Lung microvascular endothelial cell (primary cell): ENCODE measurements at regions not wholly inside any gene's neighbourhood (a gene's known extent, or its start where the extent isn't known, plus 50 kb on each side); places are given as distances from the start of the nearest gene placed in this dataset.
A peak's percentile ranks its signal among the peaks of the same experiment; 100 is the strongest.
"Not testable (repeated sequence)": the region's sequence is repeated elsewhere in the genome, so short reads cannot be mapped to it uniquely, and the experiment has no call there.

ENCODE experiments used
- DNase-seq, 2 donors: peaks; one replicate each; pipeline versions ENCODE4 v3.0.0 to v3.0.0-alpha.2; 2010; ENCODE audit warnings: low read depth in 2 of 2

DNA sequence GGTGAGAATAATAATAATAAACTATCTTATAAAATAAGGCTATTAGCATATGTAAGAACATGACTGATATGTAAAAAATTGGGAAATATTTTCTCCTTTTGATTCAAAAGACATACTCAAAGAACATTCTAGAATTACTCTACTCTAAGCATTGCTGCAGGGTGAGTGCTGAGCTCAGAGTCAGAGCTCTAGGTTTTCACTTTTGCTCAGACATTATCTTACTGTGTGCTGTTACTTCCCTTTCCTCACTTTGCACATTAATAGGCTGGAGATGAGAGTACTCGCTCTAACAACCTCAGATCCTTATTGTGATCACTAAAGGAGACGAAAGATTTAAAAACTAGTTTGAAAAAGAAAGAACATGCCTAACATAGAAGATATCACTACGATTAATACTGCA lies 99.4 kb upstream of the C9orf72 start:
- DNase-seq: no peak

DNA sequence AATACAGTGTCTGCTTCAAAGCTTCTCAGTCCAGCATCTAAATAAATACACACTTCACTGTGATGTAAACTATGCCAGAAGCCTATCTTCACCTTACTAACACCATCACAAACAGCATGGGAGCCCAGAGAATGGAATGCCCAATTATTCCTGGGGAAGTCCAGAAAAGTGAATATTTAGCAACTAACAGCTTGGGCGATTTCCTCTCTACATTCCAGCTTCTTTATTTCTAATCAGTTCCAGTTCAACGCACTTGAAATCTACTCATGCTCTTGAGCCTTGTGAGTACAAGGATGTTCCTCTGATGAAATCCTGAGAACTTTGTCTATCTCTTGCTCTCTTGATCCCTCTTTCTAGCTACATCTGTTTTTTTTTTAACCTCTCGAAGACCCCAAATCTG lies 100.4 kb upstream of the C9orf72 start:
- no peak for DNase-seq

- no peak for DNase-seq
These were observed 102.1 kb upstream of the C9orf72 start for GRCh38 chr9:27675354-27675753.

GRCh38 chr9:27676827-27677226 lies 103.5 kb upstream of the C9orf72 start:
- DNase-seq: no peak

GRCh38 chr9:27679338-27679737 lies 106.1 kb upstream of the C9orf72 start:
- no peak for DNase-seq

GRCh38 chr9:27683181-27683580 lies 109.9 kb upstream of the C9orf72 start:
- no peak for DNase-seq

DNA sequence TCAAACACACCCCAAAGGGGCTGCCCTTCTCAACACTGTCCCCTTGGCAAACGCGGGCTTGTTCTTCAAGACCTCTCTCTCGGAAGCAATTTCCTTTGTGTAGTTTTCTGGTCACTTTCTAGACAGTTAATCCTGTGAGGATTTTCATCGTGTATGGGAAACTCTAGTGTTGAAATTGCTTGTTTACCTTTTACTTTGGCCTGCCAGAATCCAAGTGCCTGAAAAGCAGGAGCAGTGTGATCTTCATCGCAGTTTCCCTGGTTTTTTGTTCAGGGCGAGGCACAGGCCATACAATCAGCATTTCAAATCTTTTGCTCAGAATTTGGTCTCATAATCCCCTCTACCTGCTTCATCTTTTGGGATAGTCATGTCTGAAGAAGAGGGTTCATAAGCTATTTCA lies 115.7 kb upstream of the C9orf72 start:
- DNase-seq: no peak

- DNase-seq: not testable (repeated sequence)
These were observed 117.5 kb upstream of the C9orf72 start for GRCh38 chr9:27690816-27691215.

- DNase-seq: no peak
These were observed 126.3 kb upstream of the C9orf72 start for GRCh38 chr9:27699621-27700020.

- no peak for DNase-seq
These were observed 127.7 kb upstream of the C9orf72 start for GRCh38 chr9:27701016-27701415.

GRCh38 chr9:27701587-27701986 lies 128.3 kb upstream of the C9orf72 start:
- DNase-seq: no peak

GRCh38 chr9:27703216-27703980 lies 130.1 kb upstream of the C9orf72 start:
- no peak for DNase-seq

DNA sequence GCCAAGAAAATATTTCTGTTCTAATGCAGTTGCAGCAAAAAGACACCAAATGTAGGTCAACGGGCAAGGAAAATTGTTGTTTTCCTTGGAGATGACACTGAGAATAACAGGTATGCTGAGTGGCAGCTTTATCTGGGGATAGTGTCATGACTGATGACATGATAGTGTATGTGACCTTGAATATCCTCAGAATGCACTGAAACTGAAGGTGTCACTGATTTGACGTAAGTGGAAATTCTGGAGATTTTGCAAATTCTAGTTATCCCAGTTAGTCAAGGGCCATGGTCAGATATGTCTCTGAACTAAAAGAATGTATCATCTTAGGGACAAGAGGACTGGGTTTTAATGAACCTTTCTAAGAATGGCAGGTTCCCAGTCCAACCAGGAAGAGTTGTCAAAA lies 138.0 kb upstream of the C9orf72 start:
- DNase-seq: no peak

DNA sequence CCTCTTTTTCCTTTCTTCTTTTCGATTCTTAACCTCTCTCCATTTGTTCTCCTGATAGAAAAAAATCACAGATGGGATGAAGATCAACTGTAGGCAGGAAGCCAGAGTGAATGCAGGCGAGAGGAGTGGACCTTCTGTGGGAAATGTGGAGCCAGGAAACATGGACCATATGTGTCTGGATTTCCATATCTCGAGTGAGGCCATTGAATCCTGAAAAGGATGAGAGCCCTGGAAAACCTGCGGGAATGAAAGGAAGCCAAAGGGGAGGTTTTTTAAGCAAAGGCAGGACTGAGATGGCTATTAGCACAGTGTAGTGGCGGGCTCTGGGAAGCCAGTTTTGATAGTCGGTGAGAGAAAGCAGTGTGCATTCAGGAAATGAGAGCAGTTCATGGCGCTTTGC lies 139.5 kb upstream of the C9orf72 start:
- no peak for DNase-seq

GRCh38 chr9:27714388-27714787 lies 141.1 kb upstream of the C9orf72 start:
- no peak for DNase-seq

DNA sequence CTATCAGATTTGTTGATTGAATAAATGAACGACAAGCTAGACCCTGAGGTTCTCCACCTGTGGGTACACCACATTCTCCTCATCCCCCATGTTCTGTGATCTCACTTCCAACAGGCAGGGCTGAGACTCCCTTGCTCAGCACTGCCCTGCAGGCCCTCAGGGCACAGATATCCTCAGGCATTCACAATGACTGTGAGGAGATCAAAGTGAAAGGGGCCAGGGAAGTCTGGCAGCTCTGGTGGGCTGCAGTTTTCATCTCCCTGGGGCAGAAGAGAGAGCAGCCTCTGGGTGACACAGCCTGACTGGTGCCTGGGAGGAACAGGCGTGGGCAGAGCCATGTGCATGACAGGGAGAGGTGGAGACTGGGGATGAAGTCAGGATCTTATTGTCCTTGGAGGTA lies 142.4 kb upstream of the C9orf72 start:
- DNase-seq: no peak

DNA sequence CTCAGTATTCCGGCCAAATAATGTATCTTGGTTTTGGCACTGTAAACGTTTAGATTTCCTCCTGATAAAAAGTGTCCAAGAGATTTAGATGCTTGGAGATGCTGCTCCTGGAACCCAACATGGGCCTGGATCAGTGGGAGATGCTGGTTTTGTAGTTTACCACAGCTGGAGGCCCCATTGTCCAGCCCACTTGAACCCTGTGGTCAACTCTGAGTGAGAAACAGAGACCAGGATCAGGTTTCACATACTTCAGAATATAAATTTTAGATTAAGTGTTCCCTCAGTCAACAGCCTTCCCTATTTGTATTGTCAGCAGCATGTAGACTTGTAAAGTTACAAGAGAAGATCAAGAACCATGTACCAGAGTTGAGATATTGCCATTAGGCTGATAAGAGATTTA lies 144.7 kb upstream of the C9orf72 start:
- no peak for DNase-seq

GRCh38 chr9:27719711-27720110 lies 146.4 kb upstream of the C9orf72 start:
- no peak for DNase-seq

- no peak for DNase-seq
These were observed 149.6 kb upstream of the C9orf72 start for GRCh38 chr9:27722866-27723265.

DNA sequence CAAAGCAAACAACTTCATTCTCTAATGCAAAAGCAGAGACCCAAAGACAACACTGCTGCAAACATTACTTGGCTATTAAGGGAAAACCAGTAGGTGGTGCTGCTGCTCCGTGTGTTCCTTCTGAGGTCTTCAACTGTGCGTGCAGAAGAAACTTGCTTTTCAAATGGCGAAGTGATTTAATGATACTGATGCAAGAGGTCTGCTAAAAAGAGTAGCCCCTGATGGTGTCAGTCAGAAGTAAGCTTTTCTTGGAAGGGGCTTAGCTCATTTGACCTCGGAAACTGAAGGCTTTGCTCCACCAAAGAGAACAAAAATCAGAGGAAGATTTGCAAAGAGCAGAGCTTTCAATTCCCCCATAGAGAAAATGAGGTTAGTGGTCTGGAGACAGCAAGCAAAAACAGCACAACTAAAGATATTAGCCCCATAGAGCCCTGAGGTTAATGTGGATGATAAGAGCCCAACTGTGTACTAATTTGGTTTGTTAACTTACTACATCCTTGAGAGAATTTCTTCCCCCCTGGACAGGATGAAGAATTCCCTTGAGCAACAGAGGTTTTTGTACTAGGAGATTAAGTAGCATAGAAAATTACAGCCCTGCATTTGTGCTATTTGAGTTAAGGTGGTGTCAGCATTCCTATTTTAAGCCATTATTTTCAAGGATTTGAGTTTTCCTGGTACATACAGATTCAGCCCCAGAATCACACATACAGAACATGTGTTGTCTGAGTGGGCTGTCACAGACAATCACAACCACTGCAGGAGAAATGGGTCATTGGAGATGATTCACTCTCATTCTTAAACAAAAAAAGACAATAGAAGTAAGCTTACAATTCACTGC lies 153.2 kb upstream of the C9orf72 start:
- peak; percentile 49 to 71 for DNase-seq

DNA sequence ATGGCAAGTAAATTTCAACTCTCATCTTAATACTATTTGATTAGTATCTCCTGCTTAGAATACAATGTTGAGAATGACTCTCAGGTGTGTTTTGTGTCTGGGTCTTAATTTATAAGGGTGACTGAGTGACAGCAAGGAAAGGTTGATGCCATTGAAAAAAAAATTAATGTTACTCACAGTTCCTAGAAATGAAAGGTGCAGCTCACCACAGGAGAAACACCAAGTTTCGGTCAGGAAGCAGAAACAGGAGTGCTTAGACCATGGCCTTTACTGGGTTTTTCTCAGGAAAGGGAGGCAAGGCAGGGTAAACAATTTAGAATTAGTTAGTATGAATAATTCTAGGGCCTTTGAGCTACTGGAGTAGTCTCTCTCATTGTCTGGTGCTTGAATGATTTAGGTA lies 159.2 kb upstream of the C9orf72 start:
- DNase-seq: no peak

- DNase-seq: no peak
These were observed 170.2 kb upstream of the C9orf72 start for GRCh38 chr9:27743490-27743889.

- DNase-seq: no peak
These were observed 174.2 kb upstream of the C9orf72 start for GRCh38 chr9:27747450-27747849.
